GM18907 (cell line): ENCODE measurements at regions not wholly inside any gene's neighbourhood (a gene's known extent, or its start where the extent isn't known, plus 50 kb on each side); places are given as distances from the start of the nearest gene placed in this dataset.
"Not testable (repeated sequence)": the region's sequence is repeated elsewhere in the genome, so short reads cannot be mapped to it uniquely, and the experiment has no call there.

ENCODE experiments used
- ATAC-seq: cut with Tn5 transposase; IDR thresholded peaks from one replicate; pipeline ENCODE4 v1.9.1; 2021; ENCODE audit warnings: mild to moderate bottlenecking, moderate library complexity; ENCODE audit not compliant: unreplicated experiment

GRCh38 chr18:24613896-24614640, 153.6 kb downstream of the HRH4 start:
- no peak for ATAC-seq

- ATAC-seq, result no peak
Measured at GRCh38 chr18:24616653-24617052, 156.2 kb downstream of the HRH4 start.

GRCh38 chr18:24624421-24624820, 164.0 kb downstream of the HRH4 start:
- ATAC-seq, result not testable (repeated sequence)

GRCh38 chr18:24627644-24628315, 167.3 kb downstream of the HRH4 start:
- no peak for ATAC-seq

- ATAC-seq, result no peak
Measured at GRCh38 chr18:24628326-24628725, 167.9 kb downstream of the HRH4 start.

- no peak for ATAC-seq
Measured at GRCh38 chr18:24629921-24630320, 169.5 kb downstream of the HRH4 start.

- no peak for ATAC-seq
Measured at GRCh38 chr18:24630346-24630880, 170.0 kb downstream of the HRH4 start.

- no peak for ATAC-seq
Measured at GRCh38 chr18:24631243-24632025, 171.0 kb downstream of the HRH4 start.

- ATAC-seq, result no peak
Measured at GRCh38 chr18:24632158-24632988, 171.9 kb downstream of the HRH4 start.

GRCh38 chr18:24633121-24633520, 172.7 kb downstream of the HRH4 start:
- no peak for ATAC-seq

GRCh38 chr18:24649571-24649970, 189.1 kb downstream of the HRH4 start:
- no peak for ATAC-seq

- ATAC-seq, result no peak
Measured at GRCh38 chr18:24651434-24651833, 191.0 kb downstream of the HRH4 start.

- ATAC-seq, result no peak
Measured at GRCh38 chr18:24656050-24656449, 195.6 kb downstream of the HRH4 start.

- ATAC-seq, result no peak
Measured at GRCh38 chr18:24656551-24657443, 196.4 kb downstream of the HRH4 start.

- no peak for ATAC-seq
Measured at GRCh38 chr18:24657444-24657842, 197.0 kb downstream of the HRH4 start.

- no peak for ATAC-seq
Measured at GRCh38 chr18:24658302-24658701, 197.9 kb downstream of the HRH4 start.

- ATAC-seq, result peak; percentile 83
Measured at GRCh38 chr18:24659827-24660720, 199.6 kb downstream of the HRH4 start.

- no peak for ATAC-seq
Measured at GRCh38 chr18:24660956-24661355, 200.5 kb downstream of the HRH4 start.

- no peak for ATAC-seq
Measured at GRCh38 chr18:24662412-24662821, 202.0 kb downstream of the HRH4 start.
